GM21529 (cell line): ENCODE measurements at regions not wholly inside any gene's neighbourhood (a gene's known extent, or its start where the extent isn't known, plus 50 kb on each side); places are given as distances from the start of the nearest gene placed in this dataset.
"Not testable (repeated sequence)": the region's sequence is repeated elsewhere in the genome, so short reads cannot be mapped to it uniquely, and the experiment has no call there.

Source experiments
- ATAC-seq: cut with Tn5 transposase; IDR thresholded peaks from one replicate; pipeline ENCODE4 v1.9.1; 2021; ENCODE audit not compliant: unreplicated experiment

- no peak for ATAC-seq
Observed at GRCh38 chr18:42305869-42306593, 351.0 kb downstream of the PIK3C3 start.

- ATAC-seq = no peak
Observed at GRCh38 chr18:42306594-42306980, 351.6 kb downstream of the PIK3C3 start.

- ATAC-seq = no peak
Observed at GRCh38 chr18:42310956-42311355, 355.9 kb downstream of the PIK3C3 start.

- ATAC-seq = no peak
Observed at GRCh38 chr18:42326752-42327151, 371.7 kb downstream of the PIK3C3 start.

- ATAC-seq = no peak
Observed at GRCh38 chr18:42328931-42329330, 373.9 kb downstream of the PIK3C3 start.

GRCh38 chr18:42330296-42330695 lies 375.3 kb downstream of the PIK3C3 start:
- no peak for ATAC-seq

GRCh38 chr18:42333558-42333957 lies 378.5 kb downstream of the PIK3C3 start:
- no peak for ATAC-seq

GRCh38 chr18:42334931-42335330 lies 379.9 kb downstream of the PIK3C3 start:
- ATAC-seq = no peak

- no peak for ATAC-seq
Observed at GRCh38 chr18:42336139-42336538, 381.1 kb downstream of the PIK3C3 start.

- ATAC-seq = not testable (repeated sequence)
Observed at GRCh38 chr18:42337337-42337736, 382.3 kb downstream of the PIK3C3 start.

- ATAC-seq = no peak
Observed at GRCh38 chr18:42338683-42339082, 383.6 kb downstream of the PIK3C3 start.

- no peak for ATAC-seq
Observed at GRCh38 chr18:42339372-42339771, 384.3 kb downstream of the PIK3C3 start.

GRCh38 chr18:42340423-42341009 lies 385.5 kb downstream of the PIK3C3 start:
- no peak for ATAC-seq

GRCh38 chr18:42341423-42341822 lies 386.4 kb downstream of the PIK3C3 start:
- no peak for ATAC-seq

- ATAC-seq = no peak
Observed at GRCh38 chr18:42348722-42349121, 393.7 kb downstream of the PIK3C3 start.

GRCh38 chr18:42351455-42351854 lies 396.4 kb downstream of the PIK3C3 start:
- no peak for ATAC-seq

GRCh38 chr18:42360716-42361115 lies 405.7 kb downstream of the PIK3C3 start:
- ATAC-seq = no peak

- ATAC-seq = no peak
Observed at GRCh38 chr18:42363446-42364441, 408.7 kb downstream of the PIK3C3 start.

GRCh38 chr18:42364766-42365165 lies 409.7 kb downstream of the PIK3C3 start:
- no peak for ATAC-seq

GRCh38 chr18:42365591-42365990 lies 410.6 kb downstream of the PIK3C3 start:
- no peak for ATAC-seq

- no peak for ATAC-seq
Observed at GRCh38 chr18:42373584-42373983, 418.6 kb downstream of the PIK3C3 start.

GRCh38 chr18:42374961-42375360 lies 419.9 kb downstream of the PIK3C3 start:
- ATAC-seq = no peak
